GM23338 (cell line): ENCODE measurements at regions not wholly inside any gene's neighbourhood (a gene's known extent, or its start where the extent isn't known, plus 50 kb on each side); places are given as distances from the start of the nearest gene placed in this dataset.

Experiments used
- ATAC-seq: fragments of 200-7000 bp; cut with Tn5 transposase; 3 replicates; pipeline ENCODE4 v1.9.1; 2020
- DNase-seq: peaks from one replicate; pipeline ENCODE4 v3.0.0-alpha.2; 2015; ENCODE audit warnings: low spot score
- H2AFZ ChIP-seq: fragments of 200-600 bp; sonication (generic); 2 replicates; pipeline ENCODE4 v1.8.0; 2016; ENCODE audit warnings: antibody characterized with exemption, mild to moderate bottlenecking, moderate library complexity
- H3F3A ChIP-seq: fragments of 200-600 bp; sonication (generic); replicated peaks from 2 replicates; pipeline ENCODE4 v1.8.0; 2017; ENCODE audit warnings: antibody characterized with exemption, mixed run types, low read depth
- H3K27ac ChIP-seq: fragments of 200-600 bp; sonication (generic); 2 replicates; pipeline ENCODE4 v1.6.1; 2016; ENCODE audit warnings: low read depth
- H3K27me3 ChIP-seq: fragments of 200-600 bp; sonication (generic); 2 replicates; pipeline ENCODE4 v1.8.0; 2016; ENCODE audit warnings: mild to moderate bottlenecking, mixed run types, moderate library complexity; ENCODE audit not compliant: insufficient read depth
- H3K36me3 ChIP-seq: fragments of 200-600 bp; sonication (generic); 2 replicates; pipeline ENCODE4 v1.8.0; 2016; ENCODE audit warnings: mild to moderate bottlenecking; ENCODE audit not compliant: insufficient read depth
- H3K4me1 ChIP-seq: fragments of 200-600 bp; sonication (generic); 2 replicates; pipeline ENCODE4 v1.8.0; 2016; ENCODE audit warnings: mild to moderate bottlenecking, moderate library complexity; ENCODE audit not compliant: insufficient read depth
- H3K4me2 ChIP-seq: fragments of 200-600 bp; sonication (generic); 2 replicates; pipeline ENCODE4 v1.7.1; 2017; ENCODE audit warnings: mixed run types
- H3K4me3 ChIP-seq: fragments of 200-600 bp; sonication (generic); 2 replicates; pipeline ENCODE4 v1.6.1; 2016; ENCODE audit warnings: mixed run types
- H3K79me2 ChIP-seq: fragments of 200-600 bp; sonication (generic); replicated peaks from 2 replicates; pipeline ENCODE4 v1.8.0; 2017; ENCODE audit warnings: mild to moderate bottlenecking; ENCODE audit not compliant: insufficient read depth
- H3K9me2 ChIP-seq: fragments of 200-600 bp; sonication (generic); 2 replicates; pipeline ENCODE4 v1.8.0; 2017; ENCODE audit not compliant: insufficient read depth
- H4K20me1 ChIP-seq: fragments of 200-600 bp; sonication (generic); replicated peaks from 2 replicates; pipeline ENCODE4 v1.8.0; 2017; ENCODE audit warnings: mild to moderate bottlenecking; ENCODE audit not compliant: insufficient read depth
- H3K27ac Mint-ChIP-seq: 2 replicates; pipeline ENCODE4 v1.8.0; 2020; ENCODE audit warnings: inconsistent platforms, mild to moderate bottlenecking, moderate library complexity, mixed read lengths
- H3K27me3 Mint-ChIP-seq: 3 replicates; pipeline ENCODE4 v1.8.0; 2022; ENCODE audit warnings: low read depth, mild to moderate bottlenecking, moderate library complexity, mixed read lengths, inconsistent platforms; ENCODE audit not compliant: insufficient read depth, poor library complexity
- H3K36me3 Mint-ChIP-seq: 3 replicates; pipeline ENCODE4 v1.8.0; 2021; ENCODE audit warnings: low read depth, mild to moderate bottlenecking, inconsistent platforms, moderate library complexity, mixed read lengths
- H3K4me1 Mint-ChIP-seq: 3 replicates; pipeline ENCODE4 v1.8.0; 2020; ENCODE audit warnings: mild to moderate bottlenecking, inconsistent platforms, mixed read lengths
- H3K4me3 Mint-ChIP-seq: 3 replicates; pipeline ENCODE4 v1.8.0; 2021; ENCODE audit warnings: moderate library complexity, mild to moderate bottlenecking, inconsistent platforms, mixed read lengths
- H3K9me3 Mint-ChIP-seq: 3 replicates; pipeline ENCODE4 v1.8.0; 2020; ENCODE audit warnings: moderate library complexity, mild to moderate bottlenecking, inconsistent platforms, mixed read lengths
- CREB1 ChIP-seq: fragments of 250-450 bp; sonication (Bioruptor Pico); IDR thresholded peaks from 2 replicates; pipeline ENCODE4 v1.5.0; 2020; ENCODE audit warnings: low read depth, mild to moderate bottlenecking, moderate library complexity
- CTCF ChIP-seq, 2 experiments: fragments of 200-600 bp in 1 of 2; sonication (generic) in 1 of 2; conservative IDR thresholded peaks; 2 replicates each; pipeline versions ENCODE4 v1.5.1 to v1.6.1; 2016 to 2017; ENCODE audit warnings: antibody characterized with exemption in 2 of 2, low read depth in 2 of 2, mild to moderate bottlenecking in 2 of 2, moderate library complexity in 1 of 2
- ETS1 ChIP-seq: IDR thresholded peaks from 2 replicates; pipeline ENCODE4 v1.6.1; 2016; ENCODE audit warnings: antibody characterized with exemption
- EZH2 ChIP-seq: fragments of 200-600 bp; sonication (generic); IDR thresholded peaks from one replicate; pipeline ENCODE4 v1.8.0; 2017; ENCODE audit warnings: antibody characterized with exemption, mild to moderate bottlenecking, low read depth; ENCODE audit not compliant: unreplicated experiment
- EZH2phosphoT487 ChIP-seq: fragments of 200-600 bp; sonication (generic); IDR thresholded peaks from one replicate; pipeline ENCODE4 v1.8.1; 2018; ENCODE audit warnings: antibody characterized with exemption; ENCODE audit not compliant: unreplicated experiment
- JUNB ChIP-seq: IDR thresholded peaks from one replicate; pipeline ENCODE4 v1.6.1; 2016; ENCODE audit warnings: antibody characterized with exemption; ENCODE audit not compliant: unreplicated experiment
- NANOG ChIP-seq: IDR thresholded peaks from 2 replicates; pipeline ENCODE4 v1.6.1; 2016; ENCODE audit warnings: antibody characterized with exemption, borderline replicate concordance
- POLR2AphosphoS5 ChIP-seq: IDR thresholded peaks from 2 replicates; pipeline ENCODE4 v1.6.1; 2016; ENCODE audit warnings: antibody characterized with exemption, low read depth
- STAT1 ChIP-seq: IDR thresholded peaks from one replicate; pipeline ENCODE4 v1.6.1; 2016; ENCODE audit warnings: antibody characterized with exemption; ENCODE audit not compliant: unreplicated experiment
- ZNF114 ChIP-seq: fragments of 250-450 bp; sonication (Bioruptor Pico); IDR thresholded peaks from 2 replicates; pipeline ENCODE4 v1.5.0; 2020; ENCODE audit warnings: mild to moderate bottlenecking, moderate library complexity
- ZNF331 ChIP-seq: fragments of 250-450 bp; sonication (Bioruptor Pico); IDR thresholded peaks from 2 replicates; pipeline ENCODE4 v1.5.0; 2020; ENCODE audit warnings: low read depth, mild to moderate bottlenecking, moderate library complexity
- ZNF462 ChIP-seq: fragments of 250-450 bp; sonication (Bioruptor Pico); IDR thresholded peaks from 2 replicates; pipeline ENCODE4 v1.5.0; 2020; ENCODE audit warnings: mild to moderate bottlenecking, moderate library complexity

GRCh38 chr4:66681962-66682361 is 863.3 kb downstream of the CENPC start (continued):
- no peak for TF ChIP-seq ZNF462 (CRISPR knock-in tag)
- no peak for TF ChIP-seq ETS1
- TF ChIP-seq EZH2, result no peak
- no peak for TF ChIP-seq CREB1 (CRISPR knock-in tag)
- TF ChIP-seq JUNB, result no peak
- TF ChIP-seq NANOG, result no peak
- TF ChIP-seq EZH2phosphoT487, result no peak
- TF ChIP-seq STAT1, result no peak

GRCh38 chr4:66667249-66667648 is 878.1 kb downstream of the CENPC start:
- H2AFZ ChIP-seq, result no peak overlapping the region
- H3F3A ChIP-seq, result no peaks in the 10 kb centered on the region
- no peak overlapping the region for H3K27ac ChIP-seq
- no peak for ATAC-seq
- no peaks in the 10 kb centered on the region for H4K20me1 ChIP-seq
- H3K4me2 ChIP-seq, result no peak overlapping the region
- no peaks in the 10 kb centered on the region for H3K9me3 Mint-ChIP-seq
- no peaks in the 10 kb centered on the region for H3K27me3 ChIP-seq
- H3K4me3 Mint-ChIP-seq, result no peak overlapping the region
- no peaks in the 10 kb centered on the region for H3K27me3 Mint-ChIP-seq
- H3K36me3 ChIP-seq, result no peaks in the 10 kb centered on the region
- no peak overlapping the region for H3K27ac Mint-ChIP-seq
- H3K36me3 Mint-ChIP-seq, result no peaks in the 10 kb centered on the region
- H3K4me1 Mint-ChIP-seq, result peaks cover 4% of the 10 kb centered on the region; the same call in 2 of the 3 replicates
- no peak overlapping the region for H3K4me3 ChIP-seq
- H3K79me2 ChIP-seq, result no peaks in the 10 kb centered on the region
- H3K9me2 ChIP-seq, result peaks cover 4% of the 10 kb centered on the region; the same call in 1 of the 2 replicates
- H3K4me1 ChIP-seq, result no peaks in the 10 kb centered on the region
- no peak for DNase-seq
- TF ChIP-seq NANOG (no peak), ZNF114 (CRISPR knock-in tag) (no peak), POLR2AphosphoS5 (no peak), EZH2phosphoT487 (no peak), EZH2 (no peak), STAT1 (no peak), JUNB (no peak), CTCF (conservative IDR thresholded peaks at IDR 0.05; ENCODE audit: low read depth in 2 of 2) (no peak), ZNF331 (no peak), CREB1 (CRISPR knock-in tag) (no peak), ETS1 (no peak)
